HEK293 (cell line): ENCODE measurements at regions not wholly inside any gene's neighbourhood (a gene's known extent, or its start where the extent isn't known, plus 50 kb on each side); places are given as distances from the start of the nearest gene placed in this dataset.

Source experiments
- CTCF ChIA-PET: fragments of 350-600 bp; formaldehyde crosslinking; extraction: SDS; loops from one replicate; lab custom pipeline; 2021; ENCODE audit warnings: antibody characterized with exemption; lab: Yijun Ruan, JAX
- POLR2A ChIA-PET: fragments of 300-600 bp; formaldehyde crosslinking; extraction: SDS; loops from one replicate; lab custom pipeline; 2020; ENCODE audit warnings: antibody characterized with exemption, inconsistent platforms; lab: Yijun Ruan, JAX
- H3K27ac ChIP-seq: fragments of 200-500 bp; sonication (Bioruptor generic); 2 replicates; pipeline ENCODE4 v1.5.1; 2014; ENCODE audit warnings: low read depth, low read length, control low read depth, inconsistent platforms; ENCODE audit errors: extremely low read depth
- H3K36me3 ChIP-seq, 2 experiments: fragments of 200-500 bp in 1 of 2; sonication (Bioruptor generic) in 1 of 2; 1 replicate in 1 of 2; 2 replicates in 1 of 2; pipeline ENCODE4 v1.5.1; 2014 to 2017; ENCODE audit warnings: inconsistent platforms in 2 of 2, low read length in 2 of 2; ENCODE audit not compliant: control insufficient read depth in 2 of 2, insufficient read depth in 1 of 2
- H3K4me1 ChIP-seq: fragments of 200-500 bp; sonication (Bioruptor generic); 2 replicates; pipeline ENCODE4 v1.5.1; 2014; ENCODE audit warnings: mild to moderate bottlenecking, low read length, inconsistent platforms; ENCODE audit not compliant: control insufficient read depth, insufficient read depth
- H3K4me3 ChIP-seq: 2 replicates; pipeline ENCODE4 v1.5.1; 2011; ENCODE audit warnings: low read depth, mild to moderate bottlenecking, control low read depth, low read length, moderate library complexity
- H3K9me3 ChIP-seq: fragments of 200-500 bp; sonication (Bioruptor generic); 2 replicates; pipeline ENCODE4 v1.5.1; 2014; ENCODE audit warnings: low read depth, low read length, inconsistent platforms; ENCODE audit not compliant: control insufficient read depth, insufficient read depth
- BCL11B ChIP-seq: fragments of 450-650 bp; formaldehyde crosslinking; IDR thresholded peaks from 2 replicates; pipeline ENCODE4 v1.5.1; 2016; ENCODE audit warnings: low read depth, missing biosample characterization, missing genetic modification characterization
- FEZF1 ChIP-seq: fragments of 450-650 bp; formaldehyde crosslinking; IDR thresholded peaks from 2 replicates; pipeline ENCODE4 v1.5.1; 2016; ENCODE audit warnings: missing biosample characterization, missing genetic modification characterization
- GLI2 ChIP-seq: fragments of 450-650 bp; formaldehyde crosslinking; IDR thresholded peaks from 2 replicates; pipeline ENCODE4; 2017; ENCODE audit warnings: missing biosample characterization, missing genetic modification characterization, low read depth, borderline replicate concordance
- HOXA7 ChIP-seq: sonication (generic); formaldehyde crosslinking; IDR thresholded peaks from 2 replicates; pipeline ENCODE4 v1.8.1; 2022; ENCODE audit warnings: missing genetic modification reagents, borderline replicate concordance
- HOXC10 ChIP-seq: sonication (generic); formaldehyde crosslinking; IDR thresholded peaks from 2 replicates; pipeline ENCODE4 v1.8.1; 2023; ENCODE audit warnings: mild to moderate bottlenecking, missing genetic modification reagents
- KLF10 ChIP-seq: fragments of 450-650 bp; IDR thresholded peaks from 2 replicates; pipeline ENCODE4 v1.5.1; 2018; ENCODE audit warnings: missing biosample characterization, mild to moderate bottlenecking, missing genetic modification characterization
- KLF17 ChIP-seq: fragments of 450-650 bp; formaldehyde crosslinking; IDR thresholded peaks from 2 replicates; pipeline ENCODE4 v1.5.1; 2016; ENCODE audit warnings: missing biosample characterization, missing genetic modification characterization
- ZBTB21 ChIP-seq: fragments of 450-650 bp; formaldehyde crosslinking; IDR thresholded peaks from 2 replicates; pipeline ENCODE4 v1.5.1; 2017; ENCODE audit warnings: missing biosample characterization, missing genetic modification characterization
- ZBTB44 ChIP-seq: fragments of 450-650 bp; IDR thresholded peaks from 2 replicates; pipeline ENCODE4 v1.5.1; 2018; ENCODE audit warnings: missing biosample characterization, mild to moderate bottlenecking, missing genetic modification characterization
- ZNF155 ChIP-seq: fragments of 450-650 bp; formaldehyde crosslinking; IDR thresholded peaks from 2 replicates; pipeline ENCODE4 v1.5.1; 2016; ENCODE audit warnings: missing biosample characterization, missing genetic modification characterization
- ZNF157 ChIP-seq: fragments of 450-650 bp; formaldehyde crosslinking; IDR thresholded peaks from 2 replicates; pipeline ENCODE4 v1.5.1; 2016; ENCODE audit warnings: missing biosample characterization, missing genetic modification characterization
- ZNF169 ChIP-seq: fragments of 450-650 bp; formaldehyde crosslinking; IDR thresholded peaks from 2 replicates; pipeline ENCODE4 v1.5.1; 2016; ENCODE audit warnings: missing biosample characterization, missing genetic modification characterization
- ZNF394 ChIP-seq: fragments of 450-650 bp; formaldehyde crosslinking; IDR thresholded peaks from 2 replicates; pipeline ENCODE4 v1.5.1; 2016; ENCODE audit warnings: missing biosample characterization, missing genetic modification characterization, mild to moderate bottlenecking, moderate library complexity, borderline replicate concordance
- ZNF426 ChIP-seq: fragments of 450-650 bp; formaldehyde crosslinking; IDR thresholded peaks from 2 replicates; pipeline ENCODE4 v1.5.1; 2017; ENCODE audit warnings: missing biosample characterization, missing genetic modification characterization, mild to moderate bottlenecking, inconsistent platforms, moderate library complexity
- ZNF518A ChIP-seq: fragments of 450-650 bp; formaldehyde crosslinking; conservative IDR thresholded peaks from 2 replicates; pipeline ENCODE4 v1.5.1; 2016; ENCODE audit warnings: low read depth, missing biosample characterization, missing genetic modification characterization
- ZNF560 ChIP-seq: fragments of 450-650 bp; formaldehyde crosslinking; IDR thresholded peaks from 2 replicates; pipeline ENCODE4 v1.5.1; 2017; ENCODE audit warnings: missing biosample characterization, missing genetic modification characterization, borderline replicate concordance
- ZNF561 ChIP-seq: fragments of 450-650 bp; IDR thresholded peaks from 2 replicates; pipeline ENCODE4 v1.5.1; 2018; ENCODE audit warnings: missing biosample characterization, missing genetic modification characterization, borderline replicate concordance
- ZNF580 ChIP-seq: fragments of 450-650 bp; formaldehyde crosslinking; IDR thresholded peaks from 2 replicates; pipeline ENCODE4 v1.5.1; 2016; ENCODE audit warnings: missing biosample characterization, missing genetic modification characterization
- ZNF624 ChIP-seq: fragments of 450-650 bp; formaldehyde crosslinking; IDR thresholded peaks from 2 replicates; pipeline ENCODE4 v1.5.1; 2017; ENCODE audit warnings: missing biosample characterization, missing genetic modification characterization
- ZNF626 ChIP-seq: fragments of 450-650 bp; sonication (Bioruptor Pico); formaldehyde crosslinking; IDR thresholded peaks from 2 replicates; pipeline ENCODE4 v1.5.1; 2018; ENCODE audit warnings: missing biosample characterization, missing genetic modification characterization, inconsistent platforms
- ZNF692 ChIP-seq: fragments of 450-650 bp; formaldehyde crosslinking; IDR thresholded peaks from 2 replicates; pipeline ENCODE4 v1.5.1; 2016; ENCODE audit warnings: missing biosample characterization, missing genetic modification characterization
- ZNF76 ChIP-seq: fragments of 450-650 bp; formaldehyde crosslinking; IDR thresholded peaks from 2 replicates; pipeline ENCODE4; 2016; ENCODE audit warnings: low read depth, missing biosample characterization, missing genetic modification characterization, borderline replicate concordance
- ZNF792 ChIP-seq: fragments of 450-650 bp; formaldehyde crosslinking; IDR thresholded peaks from 2 replicates; pipeline ENCODE4 v1.5.1; 2016; ENCODE audit warnings: missing biosample characterization, missing genetic modification characterization
- ZNF837 ChIP-seq: fragments of 450-650 bp; formaldehyde crosslinking; IDR thresholded peaks from 2 replicates; pipeline ENCODE4 v1.5.1; 2016; ENCODE audit warnings: missing biosample characterization, missing genetic modification characterization
- ZSCAN4 ChIP-seq: fragments of 450-650 bp; formaldehyde crosslinking; IDR thresholded peaks from 2 replicates; pipeline ENCODE4 v1.5.1; 2017; ENCODE audit warnings: missing biosample characterization, missing genetic modification characterization

- no peak for TF ChIP-seq ZBTB21 (tag by site-specific recombination)
- TF ChIP-seq, all 188 proteins: peak for 0
Measured at GRCh38 chr2:217740178-217740577, 262.6 kb downstream of the TNS1 start (continued).

- Histone ChIP-seq H3K4me1 (no peaks in the 10 kb centered on the region), H3K27ac (no peak overlapping the region), H3K4me3 (no peak overlapping the region), H3K9me3 (no peaks in the 10 kb centered on the region), H3K36me3 (no peaks in the 10 kb centered on the region)
- ChIA-PET CTCF (interaction anchor here (0.7 to 1.5 kb wide), 5 partner anchors 8 to 334 kb away, joined by 3 to 7 read pairs (median 3); no protein-coding TSS in a partner anchor), POLR2A (no interaction called here)
- TF ChIP-seq GLI2 (tag by site-specific recombination) (no peak), ZNF394 (tag by site-specific recombination) (no peak), KLF17 (tag by site-specific recombination) (no peak), ZNF626 (tag by site-specific recombination) (no peak), ZNF76 (no peak), ZNF426 (tag by site-specific recombination) (no peak), HOXA7 (CRISPR knock-in tag) (no peak), BCL11B (tag by site-specific recombination) (no peak), ZSCAN4 (tag by site-specific recombination) (no peak), ZNF561 (tag by site-specific recombination) (no peak), ZNF518A (no peak), HOXC10 (no peak), ZBTB44 (tag by site-specific recombination) (no peak)
Measured at GRCh38 chr2:217739741-217740140, 263.1 kb downstream of the TNS1 start.

GRCh38 chr2:217738061-217738460, 264.7 kb downstream of the TNS1 start:
- Histone ChIP-seq H3K4me3 (no peak overlapping the region), H3K4me1 (no peaks in the 10 kb centered on the region), H3K36me3 (no peaks in the 10 kb centered on the region), H3K9me3 (no peaks in the 10 kb centered on the region), H3K27ac (no peak overlapping the region)
- ChIA-PET CTCF (interaction anchor here (0.9 to 1.6 kb wide), 2 partner anchors 19 to 88 kb away, joined by 3 read pairs; no protein-coding TSS in a partner anchor), POLR2A (no interaction called here)
- TF ChIP-seq ZNF624 (tag by site-specific recombination) = no peak
- TF ChIP-seq KLF10 (tag by site-specific recombination) = no peak
- TF ChIP-seq ZNF580 (tag by site-specific recombination) = no peak
- no peak for TF ChIP-seq FEZF1 (tag by site-specific recombination)
- no peak for TF ChIP-seq ZNF169 (tag by site-specific recombination)
- no peak for TF ChIP-seq ZNF157 (tag by site-specific recombination)
- no peak for TF ChIP-seq ZNF560 (tag by site-specific recombination)
- no peak for TF ChIP-seq ZNF155
- no peak for TF ChIP-seq ZNF837 (tag by site-specific recombination)
- TF ChIP-seq ZNF792 (tag by site-specific recombination) = no peak
- no peak for TF ChIP-seq ZNF692 (tag by site-specific recombination)
